Fibroblast of lung (primary cell): ENCODE measurements at regions not wholly inside any gene's neighbourhood (a gene's known extent, or its start where the extent isn't known, plus 50 kb on each side); places are given as distances from the start of the nearest gene placed in this dataset.
A peak's percentile ranks its signal among the peaks of the same experiment; 100 is the strongest.

ENCODE experiments used
- DNase-seq, 2 donors: peaks; one replicate each; pipeline versions ENCODE4 v3.0.0 to v3.0.0-alpha.2; 2010; ENCODE audit warnings: low read depth in 2 of 2
- H2AFZ ChIP-seq: 2 replicates; pipeline ENCODE4 v1.5.1; 2012; ENCODE audit warnings: low read length, control low read depth, inconsistent platforms
- H3K27ac ChIP-seq: 2 replicates; pipeline ENCODE4 v1.5.1; 2011; ENCODE audit warnings: low read length, control low read depth; ENCODE audit not compliant: insufficient read depth
- H3K27me3 ChIP-seq: 2 replicates; pipeline ENCODE4 v1.5.1; 2011; ENCODE audit warnings: mild to moderate bottlenecking, low read length; ENCODE audit not compliant: control insufficient read depth, insufficient read depth
- H3K36me3 ChIP-seq: 2 replicates; pipeline ENCODE4 v1.5.1; 2011; ENCODE audit warnings: low read length; ENCODE audit not compliant: control insufficient read depth, insufficient read depth
- H3K4me1 ChIP-seq: 2 replicates; pipeline ENCODE4 v1.5.1; 2011; ENCODE audit warnings: low read length; ENCODE audit not compliant: control insufficient read depth, insufficient read depth; ENCODE audit errors: extremely low read depth
- H3K4me2 ChIP-seq: 2 replicates; pipeline ENCODE4 v1.5.1; 2011; ENCODE audit warnings: low read length, control low read depth; ENCODE audit not compliant: insufficient read depth; ENCODE audit errors: extremely low read depth
- H3K4me3 ChIP-seq, 4 experiments: fragments of 200-600 bp in 1 of 4; sonication (generic) in 1 of 4; replicated peaks in 1 of 4; 2 replicates each; pipeline ENCODE4 v1.5.1; 2011 to 2016; ENCODE audit warnings: low read length in 4 of 4, low read depth in 3 of 4, mild to moderate bottlenecking in 3 of 4, control low read depth in 2 of 4, inconsistent platforms in 1 of 4, mixed read lengths in 1 of 4; ENCODE audit not compliant: insufficient read depth in 1 of 4; ENCODE audit errors: control extremely low read depth in 1 of 4
- H3K79me2 ChIP-seq: 2 replicates; pipeline ENCODE4 v1.5.1; 2012; ENCODE audit warnings: mild to moderate bottlenecking, low read length, inconsistent platforms; ENCODE audit not compliant: control insufficient read depth, insufficient read depth
- H3K9ac ChIP-seq: 2 replicates; pipeline ENCODE4 v1.5.1; 2011; ENCODE audit warnings: mild to moderate bottlenecking, low read length, control low read depth; ENCODE audit not compliant: insufficient read depth
- H3K9me3 ChIP-seq: 2 replicates; pipeline ENCODE4 v1.5.1; 2012; ENCODE audit warnings: low read depth, low read length; ENCODE audit not compliant: control insufficient read depth, insufficient read depth
- H4K20me1 ChIP-seq: 2 replicates; pipeline ENCODE4 v1.5.1; 2011; ENCODE audit warnings: low read length; ENCODE audit not compliant: control insufficient read depth, insufficient read depth; ENCODE audit errors: extremely low read depth
- EZH2 ChIP-seq: IDR thresholded peaks from 2 replicates; pipeline ENCODE4 v1.5.1; 2012; ENCODE audit warnings: low read length, control low read depth, mild to moderate bottlenecking; ENCODE audit errors: missing control alignments
- TF ChIP-seq, protein P1 (sequence below), 2 donors: IDR thresholded peaks in 1 of 2; conservative IDR thresholded peaks in 1 of 2; 1 replicate in 1 of 2; 2 replicates in 1 of 2; pipeline ENCODE4 v1.5.1; 2011 to 2012; ENCODE audit warnings: low read length in 2 of 2, control low read depth in 1 of 2, inconsistent platforms in 1 of 2, low read depth in 1 of 2, mild to moderate bottlenecking in 1 of 2

DNA sequence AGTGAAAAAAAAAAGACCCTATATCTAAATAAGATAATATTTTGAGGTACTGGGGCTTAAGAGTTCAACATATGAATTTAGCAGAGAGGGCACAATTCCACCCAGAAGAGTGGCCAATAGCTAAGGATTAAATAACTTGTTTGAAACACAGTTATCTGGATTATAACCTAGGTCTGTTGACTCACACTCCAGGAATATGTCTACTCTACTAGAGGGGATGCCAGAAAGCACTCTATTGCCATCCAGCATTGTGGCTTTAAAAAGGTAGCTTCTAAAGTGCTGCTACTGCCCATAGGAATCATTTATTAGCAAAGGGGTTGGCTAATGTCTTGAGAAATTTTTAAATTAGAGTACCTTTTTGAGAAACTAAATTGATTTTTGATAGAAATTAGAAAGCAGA, 102.2 kb downstream of the PPP1R3A start:
- Histone ChIP-seq H3K4me1 (no peaks in the 10 kb centered on the region), H3K4me2 (no peak overlapping the region), H3K36me3 (no peaks in the 10 kb centered on the region), H3K79me2 (no peaks in the 10 kb centered on the region), H3K9me3 (no peaks in the 10 kb centered on the region), H3K27me3 (no peaks in the 10 kb centered on the region), H3K9ac (no peak overlapping the region), H2AFZ (no peak overlapping the region), H3K27ac (no peak overlapping the region), H4K20me1 (no peaks in the 10 kb centered on the region), H3K4me3 (no peak overlapping the region)
- TF ChIP-seq, protein P1, sequence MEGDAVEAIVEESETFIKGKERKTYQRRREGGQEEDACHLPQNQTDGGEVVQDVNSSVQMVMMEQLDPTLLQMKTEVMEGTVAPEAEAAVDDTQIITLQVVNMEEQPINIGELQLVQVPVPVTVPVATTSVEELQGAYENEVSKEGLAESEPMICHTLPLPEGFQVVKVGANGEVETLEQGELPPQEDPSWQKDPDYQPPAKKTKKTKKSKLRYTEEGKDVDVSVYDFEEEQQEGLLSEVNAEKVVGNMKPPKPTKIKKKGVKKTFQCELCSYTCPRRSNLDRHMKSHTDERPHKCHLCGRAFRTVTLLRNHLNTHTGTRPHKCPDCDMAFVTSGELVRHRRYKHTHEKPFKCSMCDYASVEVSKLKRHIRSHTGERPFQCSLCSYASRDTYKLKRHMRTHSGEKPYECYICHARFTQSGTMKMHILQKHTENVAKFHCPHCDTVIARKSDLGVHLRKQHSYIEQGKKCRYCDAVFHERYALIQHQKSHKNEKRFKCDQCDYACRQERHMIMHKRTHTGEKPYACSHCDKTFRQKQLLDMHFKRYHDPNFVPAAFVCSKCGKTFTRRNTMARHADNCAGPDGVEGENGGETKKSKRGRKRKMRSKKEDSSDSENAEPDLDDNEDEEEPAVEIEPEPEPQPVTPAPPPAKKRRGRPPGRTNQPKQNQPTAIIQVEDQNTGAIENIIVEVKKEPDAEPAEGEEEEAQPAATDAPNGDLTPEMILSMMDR (conservative IDR thresholded peaks at IDR 0.05 in 1 of 2, IDR thresholded peaks at IDR 0.05 in 1 of 2; ENCODE audit: low read depth in 1 of 2, low read length in 2 of 2) = no peak
- TF ChIP-seq EZH2 = no peak
- peak in 1 of 2 donors; percentile 6 for DNase-seq

DNA sequence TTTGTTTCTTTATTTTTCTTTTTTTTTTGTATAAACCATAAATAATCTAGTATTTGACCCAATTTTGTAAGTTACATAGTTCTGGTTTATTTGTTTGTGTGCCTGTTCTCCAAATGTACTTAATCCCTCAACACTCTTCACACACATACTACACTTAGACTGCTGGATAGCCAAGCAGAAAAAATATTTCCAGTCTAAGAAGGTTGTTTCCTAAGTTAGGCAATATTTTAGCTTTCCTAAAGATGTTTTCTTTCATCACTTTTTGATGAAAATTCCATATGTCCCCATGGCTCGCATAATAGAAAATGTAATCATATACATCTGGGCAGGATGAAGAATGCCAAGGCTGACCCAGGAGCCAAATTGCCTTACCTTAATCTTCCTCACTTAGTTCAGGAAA, 105.3 kb downstream of the PPP1R3A start:
- TF ChIP-seq EZH2 = no peak
- TF ChIP-seq, protein P1 (conservative IDR thresholded peaks at IDR 0.05 in 1 of 2, IDR thresholded peaks at IDR 0.05 in 1 of 2; ENCODE audit: low read depth in 1 of 2, low read length in 2 of 2) = no peak
- Histone ChIP-seq H3K27me3 (no peaks in the 10 kb centered on the region), H4K20me1 (no peaks in the 10 kb centered on the region), H3K27ac (no peak overlapping the region), H3K79me2 (no peaks in the 10 kb centered on the region), H2AFZ (no peak overlapping the region), H3K9me3 (no peaks in the 10 kb centered on the region), H3K4me3 (no peak overlapping the region), H3K36me3 (no peaks in the 10 kb centered on the region), H3K4me2 (no peak overlapping the region), H3K9ac (no peak overlapping the region), H3K4me1 (no peaks in the 10 kb centered on the region)
- peak in 1 of 2 donors; percentile 15 for DNase-seq

DNA sequence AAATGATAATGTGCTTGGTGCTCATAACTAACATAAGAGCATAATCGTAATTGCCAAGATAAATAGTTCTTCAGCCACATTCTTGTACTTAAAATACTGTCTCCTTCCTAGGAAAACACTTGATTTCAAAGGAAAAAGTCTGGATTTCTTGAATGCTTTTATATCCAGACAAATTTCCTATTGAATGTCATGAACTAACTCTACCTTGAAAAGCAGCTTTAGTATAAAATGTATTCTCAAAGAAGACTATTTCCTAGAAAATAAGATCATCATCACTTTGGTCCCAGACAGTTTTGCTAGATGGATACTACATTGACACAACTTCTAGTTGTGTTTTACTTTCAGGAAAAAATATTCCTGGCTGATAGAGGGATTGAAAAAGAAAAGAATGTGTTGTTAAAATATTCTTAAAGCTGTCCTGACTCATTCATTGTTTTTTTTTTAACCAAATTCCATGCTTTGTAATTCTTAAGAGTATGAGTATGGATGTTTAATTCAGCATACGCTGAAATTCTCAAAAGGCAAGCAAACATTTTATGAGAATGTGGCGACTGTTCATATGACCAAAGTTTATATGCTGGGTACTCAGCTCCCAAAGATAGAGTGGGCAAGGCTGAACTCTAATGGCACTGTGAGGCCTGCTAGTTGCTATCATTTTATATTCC, 106.1 kb downstream of the PPP1R3A start:
- Histone ChIP-seq H2AFZ (no peak overlapping the region), H3K79me2 (no peaks in the 10 kb centered on the region), H3K27ac (no peak overlapping the region), H3K4me3 (no peak overlapping the region), H3K9ac (no peak overlapping the region), H4K20me1 (no peaks in the 10 kb centered on the region), H3K4me2 (no peak overlapping the region), H3K4me1 (no peaks in the 10 kb centered on the region), H3K9me3 (no peaks in the 10 kb centered on the region), H3K36me3 (no peaks in the 10 kb centered on the region), H3K27me3 (no peaks in the 10 kb centered on the region)
- peak in 1 of 2 donors; percentile 58 for DNase-seq
- TF ChIP-seq, protein P1 (conservative IDR thresholded peaks at IDR 0.05 in 1 of 2, IDR thresholded peaks at IDR 0.05 in 1 of 2; ENCODE audit: low read depth in 1 of 2, low read length in 2 of 2) = no peak
- TF ChIP-seq EZH2 = no peak
